GM12874 (cell line): ENCODE measurements at regions not wholly inside any gene's neighbourhood (a gene's known extent, or its start where the extent isn't known, plus 50 kb on each side); places are given as distances from the start of the nearest gene placed in this dataset.

ENCODE experiments used
- TF ChIP-seq, protein P1 (sequence below): IDR thresholded peaks from 2 replicates; pipeline ENCODE4 v1.5.1; 2011; ENCODE audit warnings: low read depth, mild to moderate bottlenecking, control low read depth, low read length, moderate library complexity; ENCODE audit not compliant: insufficient read depth

DNA sequence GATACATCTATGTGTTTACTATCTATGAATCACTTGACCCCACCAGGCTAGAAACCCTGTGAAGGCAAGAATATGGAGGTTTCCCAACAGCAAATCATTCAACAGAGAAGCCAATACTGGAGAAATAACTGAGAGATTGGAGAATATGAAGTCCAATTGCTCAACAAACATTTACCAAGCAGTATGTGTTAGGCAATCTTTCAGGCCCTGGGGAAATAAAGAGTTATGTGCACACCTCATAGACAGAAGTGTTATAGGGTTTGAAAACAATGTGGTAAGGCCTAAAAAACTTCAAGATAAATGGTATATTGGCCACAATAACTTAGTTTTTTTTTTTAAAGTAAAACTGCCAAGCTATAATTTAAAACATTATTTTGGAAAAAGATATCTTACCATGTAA lies 1245.8 kb downstream of the CDH11 start:
- TF ChIP-seq, protein P1, sequence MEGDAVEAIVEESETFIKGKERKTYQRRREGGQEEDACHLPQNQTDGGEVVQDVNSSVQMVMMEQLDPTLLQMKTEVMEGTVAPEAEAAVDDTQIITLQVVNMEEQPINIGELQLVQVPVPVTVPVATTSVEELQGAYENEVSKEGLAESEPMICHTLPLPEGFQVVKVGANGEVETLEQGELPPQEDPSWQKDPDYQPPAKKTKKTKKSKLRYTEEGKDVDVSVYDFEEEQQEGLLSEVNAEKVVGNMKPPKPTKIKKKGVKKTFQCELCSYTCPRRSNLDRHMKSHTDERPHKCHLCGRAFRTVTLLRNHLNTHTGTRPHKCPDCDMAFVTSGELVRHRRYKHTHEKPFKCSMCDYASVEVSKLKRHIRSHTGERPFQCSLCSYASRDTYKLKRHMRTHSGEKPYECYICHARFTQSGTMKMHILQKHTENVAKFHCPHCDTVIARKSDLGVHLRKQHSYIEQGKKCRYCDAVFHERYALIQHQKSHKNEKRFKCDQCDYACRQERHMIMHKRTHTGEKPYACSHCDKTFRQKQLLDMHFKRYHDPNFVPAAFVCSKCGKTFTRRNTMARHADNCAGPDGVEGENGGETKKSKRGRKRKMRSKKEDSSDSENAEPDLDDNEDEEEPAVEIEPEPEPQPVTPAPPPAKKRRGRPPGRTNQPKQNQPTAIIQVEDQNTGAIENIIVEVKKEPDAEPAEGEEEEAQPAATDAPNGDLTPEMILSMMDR = no peak

DNA sequence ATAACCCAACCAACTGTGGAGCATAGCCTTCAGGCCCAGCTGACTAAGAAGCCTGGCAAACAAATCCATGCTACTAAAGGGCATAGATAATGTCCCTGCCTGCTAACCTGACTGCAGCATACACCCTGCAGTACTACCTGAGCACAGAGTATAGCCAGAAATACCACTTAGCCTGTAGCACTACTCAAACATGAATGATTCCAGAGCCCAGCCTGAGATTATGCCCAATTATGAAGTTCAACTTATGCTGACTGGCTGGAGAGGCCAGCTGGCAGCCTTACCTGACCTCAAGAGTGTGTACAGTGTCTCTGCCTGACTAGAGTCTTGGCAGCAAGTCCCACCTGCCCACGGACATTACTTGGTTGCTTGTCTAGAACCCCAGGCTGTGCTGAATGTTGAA lies 1265.3 kb downstream of the CDH11 start:
- TF ChIP-seq, protein P1 = no peak

DNA sequence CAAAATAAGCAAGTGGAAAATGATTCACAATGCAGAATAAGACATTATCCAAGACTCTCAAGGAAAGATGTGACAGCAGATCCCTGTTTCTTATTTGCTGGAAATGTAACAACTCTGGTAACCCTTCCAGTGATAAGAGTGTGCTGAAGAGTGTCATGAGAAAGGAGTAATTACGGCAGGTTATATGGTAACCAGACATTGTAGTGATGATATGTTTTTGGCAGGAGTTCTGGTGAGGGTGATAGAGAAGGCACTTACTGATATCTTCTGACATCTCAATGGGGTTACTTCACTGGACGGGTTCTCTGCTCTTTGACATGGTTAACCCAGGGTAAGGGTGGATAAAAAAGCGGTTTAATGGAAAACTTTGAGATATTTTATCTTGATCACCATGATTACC lies 1270.9 kb downstream of the CDH11 start:
- TF ChIP-seq, protein P1 = no peak

DNA sequence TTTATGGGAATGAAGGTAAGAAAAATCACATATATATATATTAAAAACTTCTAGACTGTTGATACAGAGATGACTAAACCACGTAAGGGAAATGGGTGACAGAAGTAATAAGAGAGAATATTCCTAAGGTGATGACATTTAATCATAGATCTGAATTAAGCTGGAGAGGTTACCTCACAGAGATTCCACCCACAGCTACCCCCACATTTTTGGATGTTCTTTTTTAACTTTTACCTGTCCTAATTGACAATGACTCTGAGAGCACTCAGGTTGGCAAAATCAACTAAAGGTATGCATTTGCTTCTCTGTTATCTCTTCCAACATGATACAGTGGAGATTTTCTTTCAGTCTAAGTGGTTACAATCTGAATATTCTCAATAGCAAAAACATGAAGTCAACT lies 1280.6 kb downstream of the CDH11 start:
- TF ChIP-seq, protein P1 = no peak

DNA sequence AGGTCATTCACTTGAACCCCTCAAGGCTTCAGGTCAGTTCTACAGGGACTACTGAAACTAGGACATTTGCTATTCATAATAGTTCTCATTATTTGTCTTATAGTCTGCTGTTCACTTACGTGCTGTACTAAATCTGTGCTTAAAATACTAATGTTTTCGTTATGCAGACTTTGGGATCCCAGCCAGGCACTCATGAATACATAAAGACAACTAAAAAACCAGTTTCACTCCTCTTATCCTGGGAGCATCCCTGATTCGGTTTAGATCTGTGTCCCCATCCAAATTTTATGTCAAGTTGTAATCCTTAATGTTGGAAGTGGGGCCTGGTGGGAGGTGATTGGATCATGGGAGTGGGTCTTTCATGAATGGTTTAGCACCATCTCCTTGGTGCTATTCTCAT lies 1291.8 kb downstream of the CDH11 start:
- TF ChIP-seq, protein P1 = no peak

DNA sequence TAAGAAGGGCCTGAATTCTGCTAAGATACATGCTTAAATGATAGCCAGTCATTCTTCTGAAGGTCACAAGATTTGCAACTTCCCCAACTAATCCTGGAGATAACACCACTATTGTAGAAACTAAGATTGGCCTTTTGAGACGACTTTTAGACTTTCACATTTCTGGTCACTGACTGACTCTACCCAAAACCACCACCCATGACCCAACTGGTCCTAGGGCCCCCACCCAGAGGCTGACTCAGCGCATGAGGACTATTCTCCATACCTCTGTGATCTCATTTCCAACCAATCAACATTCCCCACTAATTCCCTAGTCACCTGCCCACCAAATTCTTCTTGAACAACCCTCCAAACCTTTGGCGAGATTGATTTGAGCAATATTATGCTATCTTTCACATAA lies 1299.0 kb downstream of the CDH11 start:
- TF ChIP-seq, protein P1 = no peak

DNA sequence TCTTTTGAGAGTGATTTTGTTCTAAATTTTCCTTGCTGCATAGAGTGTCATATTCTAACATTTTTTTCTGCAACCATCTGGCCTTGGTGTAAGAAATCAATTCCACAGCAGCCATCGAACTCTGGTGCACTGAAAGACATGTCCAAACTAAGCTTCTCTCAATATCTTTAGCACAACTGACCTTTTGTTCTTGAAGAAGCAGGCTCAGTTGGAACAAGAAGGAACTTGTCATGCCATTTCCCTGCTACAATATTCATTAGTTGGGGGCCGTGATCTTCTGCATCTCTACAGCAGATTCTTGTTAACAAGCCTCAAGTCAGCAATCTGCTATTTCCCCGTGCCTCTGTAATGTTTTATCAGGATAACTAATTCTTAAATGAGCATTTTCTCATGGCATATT lies 1305.6 kb downstream of the CDH11 start:
- TF ChIP-seq, protein P1 = no peak

DNA sequence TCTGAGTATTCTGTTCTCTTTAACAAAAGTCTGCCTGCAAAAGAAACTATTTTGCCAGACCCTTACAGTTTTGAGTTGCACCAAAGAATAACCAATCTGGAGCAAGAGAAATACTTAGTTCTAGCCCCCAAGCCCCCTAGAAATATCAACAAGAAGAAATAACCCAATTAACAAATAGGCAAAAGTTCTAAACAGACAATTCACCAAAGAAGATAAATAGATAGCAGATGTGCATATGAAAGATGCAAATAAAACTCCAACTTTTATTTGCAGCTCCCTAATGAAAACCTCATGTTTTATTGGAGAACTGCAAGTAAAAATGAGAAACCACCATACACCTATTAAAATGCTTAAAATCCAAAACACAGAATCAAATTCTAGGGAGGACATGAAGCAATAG lies 1308.0 kb downstream of the CDH11 start:
- TF ChIP-seq, protein P1 = no peak
